ENCODE measurements at regions not wholly inside any gene's neighbourhood (a gene's known extent, or its start where the extent isn't known, plus 50 kb on each side); places are given as distances from the start of the nearest gene placed in this dataset.

- no peaks in the 10 kb centered on the region for H4K20me1 ChIP-seq (ENCODE audit: insufficient read depth, low read length)
- no peak overlapping the region for H3K27ac ChIP-seq (ENCODE audit: extremely low read length, insufficient read depth, low read length)
- DNase-seq (ENCODE audit: low spot score) (no peak), ATAC-seq (no peak), FAIRE-seq (no peak)
- intact Hi-C loops (cut with micrococcal nuclease; ENCODE audit: unreplicated experiment), result no loop called here
- no peaks in the 10 kb centered on the region for H3K36me3 ChIP-seq (replicated peaks in 1 of 2; ENCODE audit: control insufficient read depth in 1 of 2, insufficient read depth in 2 of 2, low read length in 2 of 2)
- WGBS (ENCODE audit: low lambda C conversion rate), result over 99% methylated on average over 3 of the region's 3 CpGs
- ChIA-PET POLR2A (interaction anchor here (1.2 kb wide), 1 partner anchor 70 kb away, joined by 4 read pairs; no protein-coding TSS in a partner anchor), CTCF (ENCODE audit: low intra/inter-chr PET ratio, low total read pairs) (no interaction called here)
- H3K27me3 ChIP-seq (ENCODE audit: control insufficient read depth in 1 of 2, insufficient read depth in 2 of 2, low read length in 2 of 2), result no peaks in the 10 kb centered on the region
- TF ChIP-seq, protein P1, sequence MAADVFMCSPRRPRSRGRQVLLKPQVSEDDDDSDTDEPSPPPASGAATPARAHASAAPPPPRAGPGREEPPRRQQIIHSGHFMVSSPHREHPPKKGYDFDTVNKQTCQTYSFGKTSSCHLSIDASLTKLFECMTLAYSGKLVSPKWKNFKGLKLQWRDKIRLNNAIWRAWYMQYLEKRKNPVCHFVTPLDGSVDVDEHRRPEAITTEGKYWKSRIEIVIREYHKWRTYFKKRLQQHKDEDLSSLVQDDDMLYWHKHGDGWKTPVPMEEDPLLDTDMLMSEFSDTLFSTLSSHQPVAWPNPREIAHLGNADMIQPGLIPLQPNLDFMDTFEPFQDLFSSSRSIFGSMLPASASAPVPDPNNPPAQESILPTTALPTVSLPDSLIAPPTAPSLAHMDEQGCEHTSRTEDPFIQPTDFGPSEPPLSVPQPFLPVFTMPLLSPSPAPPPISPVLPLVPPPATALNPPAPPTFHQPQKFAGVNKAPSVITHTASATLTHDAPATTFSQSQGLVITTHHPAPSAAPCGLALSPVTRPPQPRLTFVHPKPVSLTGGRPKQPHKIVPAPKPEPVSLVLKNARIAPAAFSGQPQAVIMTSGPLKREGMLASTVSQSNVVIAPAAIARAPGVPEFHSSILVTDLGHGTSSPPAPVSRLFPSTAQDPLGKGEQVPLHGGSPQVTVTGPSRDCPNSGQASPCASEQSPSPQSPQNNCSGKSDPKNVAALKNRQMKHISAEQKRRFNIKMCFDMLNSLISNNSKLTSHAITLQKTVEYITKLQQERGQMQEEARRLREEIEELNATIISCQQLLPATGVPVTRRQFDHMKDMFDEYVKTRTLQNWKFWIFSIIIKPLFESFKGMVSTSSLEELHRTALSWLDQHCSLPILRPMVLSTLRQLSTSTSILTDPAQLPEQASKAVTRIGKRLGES (CRISPR knock-in tag; IDR thresholded peaks at IDR 0.05; ENCODE audit: borderline replicate concordance), result no peak
- TF ChIP-seq ZNF264 (CRISPR knock-in tag; IDR thresholded peaks at IDR 0.05) (no peak), BRCA1 (CRISPR knock-in tag; IDR thresholded peaks at IDR 0.05) (no peak), ZNF3 (CRISPR knock-in tag; IDR thresholded peaks at IDR 0.05) (no peak), DPF2 (CRISPR knock-in tag; IDR thresholded peaks at IDR 0.05; ENCODE audit: borderline replicate concordance, low read depth) (no peak)
- TF ChIP-seq, protein P2, sequence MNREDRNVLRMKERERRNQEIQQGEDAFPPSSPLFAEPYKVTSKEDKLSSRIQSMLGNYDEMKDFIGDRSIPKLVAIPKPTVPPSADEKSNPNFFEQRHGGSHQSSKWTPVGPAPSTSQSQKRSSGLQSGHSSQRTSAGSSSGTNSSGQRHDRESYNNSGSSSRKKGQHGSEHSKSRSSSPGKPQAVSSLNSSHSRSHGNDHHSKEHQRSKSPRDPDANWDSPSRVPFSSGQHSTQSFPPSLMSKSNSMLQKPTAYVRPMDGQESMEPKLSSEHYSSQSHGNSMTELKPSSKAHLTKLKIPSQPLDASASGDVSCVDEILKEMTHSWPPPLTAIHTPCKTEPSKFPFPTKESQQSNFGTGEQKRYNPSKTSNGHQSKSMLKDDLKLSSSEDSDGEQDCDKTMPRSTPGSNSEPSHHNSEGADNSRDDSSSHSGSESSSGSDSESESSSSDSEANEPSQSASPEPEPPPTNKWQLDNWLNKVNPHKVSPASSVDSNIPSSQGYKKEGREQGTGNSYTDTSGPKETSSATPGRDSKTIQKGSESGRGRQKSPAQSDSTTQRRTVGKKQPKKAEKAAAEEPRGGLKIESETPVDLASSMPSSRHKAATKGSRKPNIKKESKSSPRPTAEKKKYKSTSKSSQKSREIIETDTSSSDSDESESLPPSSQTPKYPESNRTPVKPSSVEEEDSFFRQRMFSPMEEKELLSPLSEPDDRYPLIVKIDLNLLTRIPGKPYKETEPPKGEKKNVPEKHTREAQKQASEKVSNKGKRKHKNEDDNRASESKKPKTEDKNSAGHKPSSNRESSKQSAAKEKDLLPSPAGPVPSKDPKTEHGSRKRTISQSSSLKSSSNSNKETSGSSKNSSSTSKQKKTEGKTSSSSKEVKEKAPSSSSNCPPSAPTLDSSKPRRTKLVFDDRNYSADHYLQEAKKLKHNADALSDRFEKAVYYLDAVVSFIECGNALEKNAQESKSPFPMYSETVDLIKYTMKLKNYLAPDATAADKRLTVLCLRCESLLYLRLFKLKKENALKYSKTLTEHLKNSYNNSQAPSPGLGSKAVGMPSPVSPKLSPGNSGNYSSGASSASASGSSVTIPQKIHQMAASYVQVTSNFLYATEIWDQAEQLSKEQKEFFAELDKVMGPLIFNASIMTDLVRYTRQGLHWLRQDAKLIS (CRISPR knock-in tag; IDR thresholded peaks at IDR 0.05), result no peak
- no TSS peak for BruUV-seq (replicated peaks)
- in situ Hi-C loops (cut with HindIII; ENCODE audit: extremely low pct_ligation_motif_present, low pct_unique_long_range_greater_than_20kb), result no loop called here
- H3K9me3 ChIP-seq (ENCODE audit: low read length), result no peaks in the 10 kb centered on the region
- H3K4me3 ChIP-seq (replicated peaks in 1 of 3; ENCODE audit: insufficient read depth in 1 of 3, low read depth in 2 of 3, low read length in 3 of 3), result no peak overlapping the region
- H3K4me2 ChIP-seq (ENCODE audit: low read depth, low read length), result no peak overlapping the region
- H3K4me1 ChIP-seq (ENCODE audit: insufficient read depth, low read length), result peaks cover 18% of the 10 kb centered on the region
- no peak overlapping the region for H3K9ac ChIP-seq (ENCODE audit: insufficient read depth, low read depth, low read length)
- no peaks in the 10 kb centered on the region for H3K79me2 ChIP-seq (ENCODE audit: insufficient read depth, low read length)
- H2AFZ ChIP-seq (ENCODE audit: low read length), result no peak overlapping the region
Observed at GRCh38 chr2:215723631-215724011, 287.8 kb upstream of the FN1 start.

All from HepG2 (cell line).